Naive thymus-derived CD4-positive, alpha-beta T cell (primary cell): ENCODE measurements at regions not wholly inside any gene's neighbourhood (a gene's known extent, or its start where the extent isn't known, plus 50 kb on each side); places are given as distances from the start of the nearest gene placed in this dataset.
A peak's percentile ranks its signal among the peaks of the same experiment; 100 is the strongest.

Experiments used
- ATAC-seq: fragments of 150-1000 bp; cut with Tn5 transposase; 2 replicates; pipeline ENCODE4 v1.10.0; 2021; ENCODE audit warnings: mild to moderate bottlenecking, moderate library complexity
- CTCF ChIA-PET: fragments of 350-600 bp; sonication (Branson Sonifier 250); formaldehyde crosslinking; loops from one replicate; lab custom pipeline; 2021; ENCODE audit warnings: antibody characterized with exemption; lab: Charles Lee
- POLR2A ChIA-PET: fragments of 350-600 bp; sonication (Branson Sonifier 250); formaldehyde crosslinking; loops from one replicate; lab custom pipeline; 2021; ENCODE audit warnings: antibody characterized with exemption, inconsistent platforms; lab: Charles Lee
- DNase-seq, 9 donors: peaks; one replicate each; pipeline versions ENCODE4 v3.0.0 to v3.0.0-alpha.2; 2020 to 2022; ENCODE audit warnings: mixed read lengths in 1 of 9
- H3K27ac ChIP-seq: one replicate; pipeline ENCODE4 v1.7.0; 2013; ENCODE audit warnings: mild to moderate bottlenecking, low read depth, low read length, moderate library complexity
- H3K27me3 ChIP-seq, 2 donors: one replicate each; pipeline ENCODE4 v1.7.0; 2013; ENCODE audit warnings: low read length in 2 of 2, mild to moderate bottlenecking in 2 of 2, moderate library complexity in 2 of 2; ENCODE audit not compliant: control insufficient read depth in 2 of 2, insufficient read depth in 2 of 2
- H3K36me3 ChIP-seq, 3 experiments: 1 replicate in 2 of 3; 2 replicates in 1 of 3; pipeline ENCODE4 v1.7.0; 2013; ENCODE audit warnings: low read length in 3 of 3, mild to moderate bottlenecking in 3 of 3, moderate library complexity in 1 of 3; ENCODE audit not compliant: insufficient read depth in 3 of 3, control insufficient read depth in 2 of 3
- H3K4me1 ChIP-seq, 2 donors: one replicate each; pipeline ENCODE4 v1.7.0; 2013; ENCODE audit warnings: low read length in 2 of 2, mild to moderate bottlenecking in 2 of 2, moderate library complexity in 1 of 2; ENCODE audit not compliant: control insufficient read depth in 2 of 2, insufficient read depth in 2 of 2
- H3K4me3 ChIP-seq: 2 replicates; pipeline ENCODE4 v1.7.0; 2013; ENCODE audit warnings: mild to moderate bottlenecking, low read length
- H3K9me3 ChIP-seq, 3 experiments: 1 replicate in 2 of 3; 2 replicates in 1 of 3; pipeline ENCODE4 v1.7.0; 2013; ENCODE audit warnings: low read length in 3 of 3; ENCODE audit not compliant: control insufficient read depth in 2 of 3
- H3K27ac Mint-ChIP-seq, 9 donors: one replicate each; pipeline ENCODE4 v1.8.0; 2020 to 2022; ENCODE audit warnings: mixed read lengths in 9 of 9, mild to moderate bottlenecking in 8 of 9, moderate library complexity in 5 of 9, inconsistent platforms in 2 of 9
- H3K27me3 Mint-ChIP-seq, 5 donors: one replicate each; pipeline ENCODE4 v1.8.0; 2021 to 2022; ENCODE audit warnings: mixed read lengths in 5 of 5, mild to moderate bottlenecking in 1 of 5
- H3K36me3 Mint-ChIP-seq, 5 donors: one replicate each; pipeline ENCODE4 v1.8.0; 2020 to 2022; ENCODE audit warnings: mixed read lengths in 5 of 5, mild to moderate bottlenecking in 3 of 5, inconsistent platforms in 1 of 5
- H3K4me1 Mint-ChIP-seq, 7 donors: one replicate each; pipeline ENCODE4 v1.8.0; 2020 to 2022; ENCODE audit warnings: mixed read lengths in 7 of 7, mild to moderate bottlenecking in 3 of 7, inconsistent platforms in 1 of 7
- H3K4me3 Mint-ChIP-seq, 10 donors: one replicate each; pipeline ENCODE4 v1.8.0; 2020 to 2022; ENCODE audit warnings: mild to moderate bottlenecking in 10 of 10, mixed read lengths in 10 of 10, moderate library complexity in 6 of 10, inconsistent platforms in 2 of 10
- H3K9me3 Mint-ChIP-seq, 11 donors: one replicate each; pipeline ENCODE4 v1.8.0; 2020 to 2022; ENCODE audit warnings: mixed read lengths in 11 of 11, mild to moderate bottlenecking in 4 of 11, inconsistent platforms in 1 of 11, moderate library complexity in 1 of 11
- intact Hi-C, 2 donors: fragments of 100-400 bp; cut with micrococcal nuclease; formaldehyde crosslinking; loops; one replicate each; pipeline ENCODE4 v1.15.1; 2023

DNA sequence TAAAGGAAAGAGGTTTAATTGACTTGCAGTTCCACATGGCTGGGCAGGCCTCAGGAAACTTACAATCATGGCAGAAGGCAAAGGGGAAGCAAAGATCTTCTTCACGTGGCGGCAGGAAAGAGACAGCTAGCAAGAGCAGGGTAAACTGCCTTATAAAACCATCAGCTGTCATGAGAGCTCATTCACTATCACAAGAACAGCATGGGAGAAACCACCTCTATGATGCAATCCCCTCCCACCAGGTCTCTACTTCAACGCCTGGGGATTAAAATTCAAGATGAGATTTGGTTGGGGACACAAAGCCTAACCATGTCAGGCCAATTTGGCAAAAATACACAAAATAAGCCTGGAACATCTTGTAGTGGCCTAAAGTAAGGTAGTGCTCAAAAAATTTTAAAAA is 152.6 kb downstream of the COL6A3 start:
- H3K9me3 ChIP-seq: no peaks in the 10 kb centered on the region
- ATAC-seq: no peak
- H3K36me3 Mint-ChIP-seq: no peaks in the 10 kb centered on the region
- intact Hi-C loops: no loop called here
- no peak overlapping the region for H3K27ac ChIP-seq
- no peak overlapping the region for H3K4me3 ChIP-seq
- CTCF ChIA-PET: no interaction called here
- H3K27me3 Mint-ChIP-seq: peaks cover 5 to 8% (median 5%) of the 10 kb centered on the region in 5 donors
- H3K36me3 ChIP-seq: no peaks in the 10 kb centered on the region
- no peaks in the 10 kb centered on the region for H3K9me3 Mint-ChIP-seq
- peaks cover 3 to 9% (median 5%) of the 10 kb centered on the region in 7 donors for H3K4me1 Mint-ChIP-seq
- DNase-seq: no peak
- POLR2A ChIA-PET: no interaction called here
- H3K27ac Mint-ChIP-seq: no peak overlapping the region
- no peak overlapping the region for H3K4me3 Mint-ChIP-seq
- H3K27me3 ChIP-seq: no peaks in the 10 kb centered on the region
- no peaks in the 10 kb centered on the region for H3K4me1 ChIP-seq

GRCh38 chr2:237262838-237263771 is 150.9 kb downstream of the COL6A3 start:
- H3K27ac ChIP-seq: no peak overlapping the region
- DNase-seq (no peak), ATAC-seq (peak; percentile 38)
- H3K36me3 Mint-ChIP-seq: no peaks in the 10 kb centered on the region
- H3K4me1 Mint-ChIP-seq: peaks cover 0 to 2% (median under 1%) of the 10 kb centered on the region in 7 donors
- ChIA-PET POLR2A (no interaction called here), CTCF (no interaction called here)
- intact Hi-C loops: no loop called here
- H3K36me3 ChIP-seq: no peaks in the 10 kb centered on the region
- no peak overlapping the region for H3K4me3 Mint-ChIP-seq
- H3K27ac Mint-ChIP-seq: no peak overlapping the region
- peaks cover 0 to 5% (median 4%) of the 10 kb centered on the region in 5 donors for H3K27me3 Mint-ChIP-seq
- H3K27me3 ChIP-seq: no peaks in the 10 kb centered on the region
- H3K9me3 Mint-ChIP-seq: no peaks in the 10 kb centered on the region
- H3K4me3 ChIP-seq: no peak overlapping the region
- no peaks in the 10 kb centered on the region for H3K9me3 ChIP-seq
- H3K4me1 ChIP-seq: no peaks in the 10 kb centered on the region

GRCh38 chr2:237264480-237265219 is 149.3 kb downstream of the COL6A3 start:
- Mint-ChIP-seq H3K27ac (no peak overlapping the region), H3K4me1 (no peaks in the 10 kb centered on the region), H3K9me3 (no peaks in the 10 kb centered on the region), H3K27me3 (peaks cover 0 to 8% (median 2%) of the 10 kb centered on the region in 5 donors), H3K36me3 (no peaks in the 10 kb centered on the region), H3K4me3 (no peak overlapping the region)
- intact Hi-C loops: no loop called here
- Histone ChIP-seq H3K27me3 (no peaks in the 10 kb centered on the region), H3K4me3 (no peak overlapping the region), H3K36me3 (no peaks in the 10 kb centered on the region), H3K27ac (no peak overlapping the region), H3K4me1 (no peaks in the 10 kb centered on the region), H3K9me3 (no peaks in the 10 kb centered on the region)
- no peak for ATAC-seq
- DNase-seq: no peak
- CTCF ChIA-PET: interaction anchor here (0.5 kb wide), 1 partner anchor 1381 kb away, joined by 3 read pairs; no protein-coding TSS in a partner anchor
- POLR2A ChIA-PET: no interaction called here

- H3K27me3 ChIP-seq: no peaks in the 10 kb centered on the region
- H3K4me1 ChIP-seq: no peaks in the 10 kb centered on the region
- ATAC-seq (no peak), DNase-seq (no peak)
- no peaks in the 10 kb centered on the region for H3K9me3 ChIP-seq
- no peaks in the 10 kb centered on the region for H3K36me3 ChIP-seq
- Mint-ChIP-seq H3K4me3 (no peak overlapping the region), H3K27me3 (peaks cover 4 to 31% (median 19%) of the 10 kb centered on the region in 5 donors), H3K36me3 (no peaks in the 10 kb centered on the region), H3K9me3 (no peaks in the 10 kb centered on the region), H3K27ac (no peak overlapping the region), H3K4me1 (no peaks in the 10 kb centered on the region)
- H3K4me3 ChIP-seq: no peak overlapping the region
- ChIA-PET CTCF (no interaction called here), POLR2A (no interaction called here)
- no peak overlapping the region for H3K27ac ChIP-seq
- intact Hi-C loops: no loop called here
These were observed 145.8 kb downstream of the COL6A3 start for GRCh38 chr2:237268004-237268708.

- CTCF ChIA-PET: no interaction called here
- Mint-ChIP-seq H3K9me3 (no peaks in the 10 kb centered on the region), H3K4me1 (no peaks in the 10 kb centered on the region), H3K4me3 (no peak overlapping the region), H3K27ac (no peak overlapping the region), H3K36me3 (no peaks in the 10 kb centered on the region), H3K27me3 (peaks cover 4 to 31% (median 19%) of the 10 kb centered on the region in 5 donors)
- H3K27ac ChIP-seq: no peak overlapping the region
- H3K27me3 ChIP-seq: no peaks in the 10 kb centered on the region
- no peak for ATAC-seq
- H3K4me1 ChIP-seq: no peaks in the 10 kb centered on the region
- POLR2A ChIA-PET: no interaction called here
- no peaks in the 10 kb centered on the region for H3K36me3 ChIP-seq
- intact Hi-C loops: no loop called here
- no peak for DNase-seq
- H3K9me3 ChIP-seq: no peaks in the 10 kb centered on the region
- no peak overlapping the region for H3K4me3 ChIP-seq
These were observed 144.7 kb downstream of the COL6A3 start for GRCh38 chr2:237269138-237269875.

DNA sequence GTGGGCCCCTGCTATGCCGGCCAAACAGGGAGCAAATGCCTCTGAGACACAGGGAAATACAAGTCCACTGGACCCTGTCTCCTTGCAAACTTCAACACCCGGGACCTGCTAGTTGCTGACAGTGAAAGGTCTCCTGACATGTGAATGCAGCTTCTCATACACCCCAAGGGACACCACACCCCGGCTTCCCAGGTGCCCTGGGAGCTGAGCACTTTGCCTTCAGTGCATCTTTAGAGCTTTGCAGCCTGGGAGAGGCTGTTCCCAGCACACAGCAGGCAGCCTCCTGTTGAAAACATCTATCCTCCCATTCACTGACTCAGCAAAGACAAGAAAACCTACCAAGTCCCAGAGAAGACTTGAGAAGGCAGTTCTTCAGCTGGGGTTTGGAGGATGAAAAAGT is 143.4 kb downstream of the COL6A3 start:
- Mint-ChIP-seq H3K4me1 (no peaks in the 10 kb centered on the region), H3K27ac (no peak overlapping the region), H3K4me3 (no peak overlapping the region), H3K36me3 (no peaks in the 10 kb centered on the region), H3K27me3 (peaks cover 4 to 31% (median 19%) of the 10 kb centered on the region in 5 donors), H3K9me3 (no peaks in the 10 kb centered on the region)
- H3K4me1 ChIP-seq: no peaks in the 10 kb centered on the region
- no peak overlapping the region for H3K27ac ChIP-seq
- H3K36me3 ChIP-seq: no peaks in the 10 kb centered on the region
- no peak for ATAC-seq
- CTCF ChIA-PET: no interaction called here
- H3K4me3 ChIP-seq: no peak overlapping the region
- H3K27me3 ChIP-seq: no peaks in the 10 kb centered on the region
- POLR2A ChIA-PET: no interaction called here
- intact Hi-C loops: no loop called here
- no peak for DNase-seq
- H3K9me3 ChIP-seq: no peaks in the 10 kb centered on the region
